ENCODE measurements at regions not wholly inside any gene's neighbourhood (a gene's known extent, or its start where the extent isn't known, plus 50 kb on each side); places are given as distances from the start of the nearest gene placed in this dataset.
A peak's percentile ranks its signal among the peaks of the same experiment; 100 is the strongest.

- ATAC-seq, result peak; percentile 27
Measured at GRCh38 chr6:160899671-160900430, 91.7 kb upstream of the MAP3K4 start.

GRCh38 chr6:160911949-160912348 lies 79.6 kb upstream of the MAP3K4 start:
- ATAC-seq, result no peak
- Histone ChIP-seq H3K4me1 (no peaks in the 10 kb centered on the region), H3K36me3 (no peaks in the 10 kb centered on the region), H3K4me3 (no peak overlapping the region), H3K9me3 (no peaks in the 10 kb centered on the region), H3K27ac (no peak overlapping the region), H3K27me3 (no peaks in the 10 kb centered on the region)
- intact Hi-C loops (cut with DNase I), result no loop called here
- TF ChIP-seq CTCF (IDR thresholded peaks at IDR 0.05), result no peak
- no peak for DNase-seq

More at GRCh38 chr6:160899671-160900430, 91.7 kb upstream of the MAP3K4 start:
- H3K27ac ChIP-seq, result no peak overlapping the region
- no peak for DNase-seq
- H3K4me3 ChIP-seq, result no peak overlapping the region
- H3K4me1 ChIP-seq, result no peaks in the 10 kb centered on the region
- no peak for TF ChIP-seq CTCF (IDR thresholded peaks at IDR 0.05)
- no peaks in the 10 kb centered on the region for H3K36me3 ChIP-seq
- no peaks in the 10 kb centered on the region for H3K9me3 ChIP-seq
- intact Hi-C loops (cut with DNase I), result no loop called here
- no peaks in the 10 kb centered on the region for H3K27me3 ChIP-seq

DNA sequence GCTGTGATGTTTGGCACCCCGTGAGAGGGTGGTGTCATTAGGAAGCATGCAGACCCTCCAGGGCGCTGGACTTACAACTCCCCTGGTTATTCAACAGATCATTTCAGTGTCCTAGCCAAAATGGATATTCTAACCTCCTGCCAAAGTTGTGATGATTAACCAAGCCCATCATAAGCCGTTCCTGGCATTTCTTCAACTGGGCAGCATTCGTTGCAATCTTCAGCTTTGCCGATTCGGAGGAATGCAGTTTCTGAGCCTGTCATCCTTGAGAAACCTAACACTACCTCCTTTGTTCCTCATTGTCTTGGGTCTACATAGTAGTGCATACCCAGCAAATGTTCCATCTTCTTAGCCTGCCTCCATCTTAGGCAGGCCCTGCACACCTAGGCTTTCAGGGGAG lies 79.2 kb upstream of the MAP3K4 start:
- H3K27ac ChIP-seq, result no peak overlapping the region
- H3K27me3 ChIP-seq, result no peaks in the 10 kb centered on the region
- DNase-seq (no peak), ATAC-seq (no peak)
- H3K4me3 ChIP-seq, result no peak overlapping the region
- no peaks in the 10 kb centered on the region for H3K9me3 ChIP-seq
- H3K4me1 ChIP-seq, result no peaks in the 10 kb centered on the region
- no peaks in the 10 kb centered on the region for H3K36me3 ChIP-seq
- no peak for TF ChIP-seq CTCF (IDR thresholded peaks at IDR 0.05)
- intact Hi-C loops (cut with DNase I), result no loop called here

DNA sequence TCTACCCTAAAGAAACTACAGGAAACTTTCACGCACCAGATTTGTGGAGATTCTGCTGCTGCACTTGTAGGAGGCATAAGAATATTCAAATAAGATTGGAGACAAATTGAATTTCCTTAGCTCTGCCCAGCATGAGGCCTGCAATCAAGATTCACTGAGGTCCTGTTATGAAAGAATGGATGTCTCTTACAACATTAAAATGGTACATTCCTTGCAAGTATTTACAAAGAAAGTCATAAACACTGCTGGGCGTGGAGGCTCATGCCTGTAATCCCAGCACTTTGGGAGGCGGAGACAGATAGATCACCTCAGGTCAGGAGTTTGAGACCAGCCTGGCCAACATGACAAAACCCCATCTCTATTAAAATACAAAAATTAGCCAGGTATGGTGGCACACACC lies 74.0 kb upstream of the MAP3K4 start:
- H3K9me3 ChIP-seq, result no peaks in the 10 kb centered on the region
- no peaks in the 10 kb centered on the region for H3K27me3 ChIP-seq
- intact Hi-C loops (cut with DNase I), result no loop called here
- DNase-seq (no peak), ATAC-seq (no peak)
- no peaks in the 10 kb centered on the region for H3K36me3 ChIP-seq
- H3K4me1 ChIP-seq, result no peaks in the 10 kb centered on the region
- TF ChIP-seq CTCF (IDR thresholded peaks at IDR 0.05), result no peak
- H3K4me3 ChIP-seq, result no peak overlapping the region
- H3K27ac ChIP-seq, result no peak overlapping the region

GRCh38 chr6:160919723-160920440 lies 71.7 kb upstream of the MAP3K4 start:
- TF ChIP-seq CTCF (IDR thresholded peaks at IDR 0.05), result no peak
- Histone ChIP-seq H3K4me1 (no peaks in the 10 kb centered on the region), H3K4me3 (no peak overlapping the region), H3K27ac (no peak overlapping the region), H3K36me3 (no peaks in the 10 kb centered on the region), H3K27me3 (no peaks in the 10 kb centered on the region), H3K9me3 (no peaks in the 10 kb centered on the region)
- intact Hi-C loops (cut with DNase I), result no loop called here
- DNase-seq, result no peak
- peak; percentile 63 for ATAC-seq

Data from upper lobe of right lung (tissue), 1 donor.